GM23248 (cell line): ENCODE measurements at regions not wholly inside any gene's neighbourhood (a gene's known extent, or its start where the extent isn't known, plus 50 kb on each side); places are given as distances from the start of the nearest gene placed in this dataset.
"Not testable (repeated sequence)": the region's sequence is repeated elsewhere in the genome, so short reads cannot be mapped to it uniquely, and the experiment has no call there.

Experiments
- DNase-seq: peaks from one replicate; pipeline ENCODE4 v3.0.0-alpha.2; 2015
- H2AFZ ChIP-seq: fragments of 200-600 bp; sonication (generic); 2 replicates; pipeline ENCODE4 v1.6.1; 2016; ENCODE audit warnings: antibody characterized with exemption
- H3F3A ChIP-seq: fragments of 200-600 bp; sonication (generic); 2 replicates; pipeline ENCODE4 v1.6.1; 2016; ENCODE audit warnings: mild to moderate bottlenecking, antibody characterized with exemption, mixed run types; ENCODE audit not compliant: insufficient read depth
- H3K27ac ChIP-seq: fragments of 200-600 bp; sonication (generic); 2 replicates; pipeline ENCODE4 v1.5.1; 2016; ENCODE audit warnings: mild to moderate bottlenecking
- H3K27me3 ChIP-seq: fragments of 200-600 bp; sonication (generic); replicated peaks from 2 replicates; pipeline ENCODE4 v1.6.1; 2016; ENCODE audit warnings: mild to moderate bottlenecking; ENCODE audit not compliant: insufficient read depth
- H3K36me3 ChIP-seq: fragments of 200-600 bp; sonication (generic); 2 replicates; pipeline ENCODE4 v1.6.1; 2016; ENCODE audit warnings: low read depth, mild to moderate bottlenecking
- H3K4me1 ChIP-seq: fragments of 200-600 bp; sonication (generic); 2 replicates; pipeline ENCODE4 v1.6.1; 2016; ENCODE audit warnings: mild to moderate bottlenecking; ENCODE audit not compliant: insufficient read depth
- H3K4me2 ChIP-seq: fragments of 200-600 bp; sonication (generic); one replicate; pipeline ENCODE4 v1.6.1; 2016; ENCODE audit warnings: mild to moderate bottlenecking; ENCODE audit not compliant: unreplicated experiment
- H3K4me3 ChIP-seq: fragments of 200-600 bp; sonication (generic); 2 replicates; pipeline ENCODE4 v1.5.1; 2016; ENCODE audit warnings: mild to moderate bottlenecking
- H3K79me2 ChIP-seq: fragments of 200-600 bp; sonication (generic); 2 replicates; pipeline ENCODE4 v1.6.1; 2016; ENCODE audit warnings: mild to moderate bottlenecking; ENCODE audit not compliant: insufficient read depth
- H3K9ac ChIP-seq: fragments of 200-600 bp; sonication (generic); 2 replicates; pipeline ENCODE4 v1.6.1; 2016; ENCODE audit warnings: mild to moderate bottlenecking
- H3K9me2 ChIP-seq: fragments of 200-600 bp; sonication (generic); 2 replicates; pipeline ENCODE4 v1.6.1; 2016; ENCODE audit warnings: mixed run types, mild to moderate bottlenecking, moderate library complexity; ENCODE audit not compliant: insufficient read depth
- H3K9me3 ChIP-seq: fragments of 200-600 bp; sonication (generic); one replicate; pipeline ENCODE4 v1.6.1; 2017; ENCODE audit warnings: low read depth
- H4K20me1 ChIP-seq: fragments of 200-600 bp; sonication (generic); 2 replicates; pipeline ENCODE4 v1.6.0; 2016; ENCODE audit not compliant: insufficient read depth
- EZH2 ChIP-seq: fragments of 200-600 bp; sonication (generic); IDR thresholded peaks from 2 replicates; pipeline ENCODE4 v1.6.1; 2018; ENCODE audit warnings: antibody characterized with exemption, mild to moderate bottlenecking; ENCODE audit not compliant: insufficient read depth, poor library complexity, severe bottlenecking
- EZH2phosphoT487 ChIP-seq: fragments of 200-600 bp; sonication (generic); IDR thresholded peaks from 2 replicates; pipeline ENCODE4 v1.6.1; 2018; ENCODE audit warnings: antibody characterized with exemption, moderate library complexity, mild to moderate bottlenecking, low read depth; ENCODE audit not compliant: insufficient read depth
- WGBS, 2 experiments: methylation state at CpG; one replicate each; pipeline ENCODE4 v1.1.6; 2015 to 2017; ENCODE audit warnings: low lambda C conversion rate in 2 of 2, low coverage in 1 of 2; ENCODE audit errors: missing lambda C conversion rate in 2 of 2; 5-methylcytosine and 5-hydroxymethylcytosine counted together
- in situ Hi-C: fragments of 300-500 bp; cut with MboI; formaldehyde crosslinking; loops from 2 replicates; pipeline ENCODE4 v1.15.0; 2020

DNA sequence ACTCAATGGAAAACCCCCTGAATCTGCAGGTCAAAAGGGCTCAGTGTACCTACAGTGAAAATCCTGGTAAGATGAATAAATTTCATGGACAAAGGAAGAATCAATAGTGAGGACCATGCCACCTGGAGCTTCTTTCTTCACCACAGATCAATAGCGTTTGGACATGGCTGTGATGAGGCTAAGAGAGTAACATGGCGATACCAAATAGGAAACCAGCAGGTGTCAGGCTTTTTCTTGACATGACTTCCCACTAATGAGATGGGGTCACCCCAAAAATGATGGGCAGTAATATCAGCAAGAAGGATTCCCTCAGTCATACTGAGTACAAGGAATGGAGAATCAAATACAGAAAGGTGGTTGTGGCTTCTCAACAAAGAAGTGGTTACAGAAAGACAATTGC, 208.5 kb upstream of the PLPPR1 start:
- Histone ChIP-seq H3K4me1 (no peaks in the 10 kb centered on the region), H3K4me3 (no peak overlapping the region), H3K36me3 (no peaks in the 10 kb centered on the region), H3K4me2 (no peak overlapping the region), H3K9me3 (no peaks in the 10 kb centered on the region), H3K9ac (no peak overlapping the region), H3K9me2 (no peaks in the 10 kb centered on the region), H3K79me2 (no peaks in the 10 kb centered on the region), H3K27ac (no peak overlapping the region), H3F3A (no peaks in the 10 kb centered on the region), H4K20me1 (no peaks in the 10 kb centered on the region), H3K27me3 (no peaks in the 10 kb centered on the region), H2AFZ (no peak overlapping the region)
- WGBS, 2 experiments = 24 to 46% methylated on average over 2 of the region's 2 CpGs
- TF ChIP-seq EZH2phosphoT487 (no peak), EZH2 (no peak)
- in situ Hi-C loops = no loop called here
- DNase-seq = no peak

DNA sequence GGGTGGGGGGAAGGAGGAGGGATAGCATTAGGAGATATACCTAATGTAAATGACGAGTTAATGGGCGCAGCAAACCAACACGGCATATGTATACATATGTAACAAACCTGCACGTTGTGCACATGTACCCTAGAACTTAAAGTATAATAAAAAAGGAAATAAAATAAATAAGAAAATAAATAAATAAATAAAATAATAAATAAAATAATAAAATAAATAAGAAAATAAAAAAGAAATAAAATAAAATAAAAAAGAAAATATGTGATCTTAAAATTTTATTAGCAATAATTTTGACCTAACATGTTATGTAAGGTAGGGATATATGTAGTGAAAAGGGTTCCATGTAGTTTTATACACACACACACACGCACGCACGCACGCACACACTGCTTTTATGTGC, 195.5 kb upstream of the PLPPR1 start:
- in situ Hi-C loops, H3K4me2 ChIP-seq, H3K4me3 ChIP-seq, H3K4me1 ChIP-seq, H3F3A ChIP-seq, H3K9ac ChIP-seq, H3K27ac ChIP-seq, DNase-seq, H3K27me3 ChIP-seq, H4K20me1 ChIP-seq, H3K79me2 ChIP-seq, H3K9me3 ChIP-seq, H2AFZ ChIP-seq, H3K36me3 ChIP-seq, H3K9me2 ChIP-seq: not testable (repeated sequence)
- WGBS, 2 experiments = 59 to 63% methylated on average over 8 of the region's 8 CpGs

DNA sequence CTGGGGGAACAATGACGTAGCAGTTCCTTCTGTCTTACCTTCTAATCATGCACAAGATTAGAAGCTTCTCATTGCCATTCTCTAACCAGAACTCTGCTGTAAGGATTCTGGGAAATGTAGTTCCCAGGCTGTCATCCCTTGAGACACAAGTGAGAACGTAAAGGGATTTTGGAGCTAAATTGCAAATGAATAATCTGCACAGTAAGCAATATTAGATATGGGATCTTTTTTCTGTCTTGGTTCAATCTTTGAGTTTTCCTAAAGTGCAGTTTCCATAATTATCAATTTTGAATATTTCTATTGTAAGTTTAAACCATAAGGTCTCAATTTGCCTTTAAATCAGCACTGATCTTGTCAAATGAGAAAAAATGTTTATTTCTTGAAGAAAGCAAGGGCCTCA, 189.7 kb upstream of the PLPPR1 start:
- H3F3A ChIP-seq = no peaks in the 10 kb centered on the region
- WGBS, 2 experiments = 21% methylated on average over 2 of the region's 2 CpGs
- no peak for DNase-seq
- H3K27me3 ChIP-seq = no peaks in the 10 kb centered on the region
- H3K4me2 ChIP-seq = no peak overlapping the region
- no peak overlapping the region for H2AFZ ChIP-seq
- no peaks in the 10 kb centered on the region for H3K9me2 ChIP-seq
- no peaks in the 10 kb centered on the region for H4K20me1 ChIP-seq
- no peak overlapping the region for H3K9ac ChIP-seq
- H3K4me1 ChIP-seq = no peaks in the 10 kb centered on the region
- H3K79me2 ChIP-seq = no peaks in the 10 kb centered on the region
- H3K36me3 ChIP-seq = no peaks in the 10 kb centered on the region
- H3K27ac ChIP-seq = no peak overlapping the region
- TF ChIP-seq EZH2 (no peak), EZH2phosphoT487 (no peak)
- no peak overlapping the region for H3K4me3 ChIP-seq
- in situ Hi-C loops = no loop called here
- no peaks in the 10 kb centered on the region for H3K9me3 ChIP-seq

DNA sequence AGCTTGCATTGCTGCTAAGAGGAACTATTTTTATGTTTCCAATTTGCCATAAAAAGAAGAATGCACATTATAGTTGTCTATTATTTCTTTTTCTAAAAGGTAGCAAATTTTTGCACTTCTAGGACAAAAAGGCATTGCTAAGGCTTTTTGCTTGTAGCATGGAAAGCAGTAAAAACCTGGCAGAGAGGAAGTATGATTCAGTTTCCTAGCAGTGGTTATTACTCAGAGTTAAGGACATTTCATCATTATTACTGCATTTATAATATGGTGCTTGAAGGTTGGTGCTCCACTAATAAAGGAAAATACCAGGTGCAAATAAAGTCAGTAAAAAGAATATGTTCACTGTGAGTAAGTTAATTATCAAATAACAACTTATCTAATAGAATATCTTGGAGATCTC, 179.8 kb upstream of the PLPPR1 start:
- H3K79me2 ChIP-seq = no peaks in the 10 kb centered on the region
- no peaks in the 10 kb centered on the region for H3K9me3 ChIP-seq
- H3K9me2 ChIP-seq = no peaks in the 10 kb centered on the region
- H3K27me3 ChIP-seq = no peaks in the 10 kb centered on the region
- H3F3A ChIP-seq = no peaks in the 10 kb centered on the region
- H3K4me3 ChIP-seq = no peak overlapping the region
- no peaks in the 10 kb centered on the region for H3K36me3 ChIP-seq
- H2AFZ ChIP-seq = no peak overlapping the region
- no peak overlapping the region for H3K9ac ChIP-seq
- in situ Hi-C loops = no loop called here
- TF ChIP-seq EZH2phosphoT487 (no peak), EZH2 (no peak)
- H3K27ac ChIP-seq = no peak overlapping the region
- H3K4me2 ChIP-seq = no peak overlapping the region
- H4K20me1 ChIP-seq = no peaks in the 10 kb centered on the region
- no peak for DNase-seq
- no peaks in the 10 kb centered on the region for H3K4me1 ChIP-seq

DNA sequence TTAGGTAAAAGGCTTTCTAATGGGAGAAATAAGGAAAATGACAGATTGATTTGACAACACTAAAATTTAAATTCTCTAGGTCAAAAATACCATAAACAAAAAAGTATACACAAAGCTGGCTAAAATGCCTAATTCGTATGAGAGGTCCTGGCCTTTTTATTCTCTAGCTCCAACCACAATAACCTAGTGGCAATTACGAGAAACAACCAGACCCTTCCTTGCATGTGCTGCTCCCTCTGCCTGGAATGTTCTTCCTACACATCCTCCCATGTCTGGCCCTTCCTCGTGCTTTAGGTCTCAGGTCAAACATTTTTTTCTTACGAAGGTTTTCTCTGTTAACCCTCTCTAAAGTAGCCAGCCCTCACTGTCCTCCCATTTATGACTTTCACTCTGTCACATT, 176.4 kb upstream of the PLPPR1 start:
- no peak for TF ChIP-seq EZH2phosphoT487
- no peak for TF ChIP-seq EZH2
- Histone ChIP-seq H3K4me2 (no peak overlapping the region), H3F3A (no peaks in the 10 kb centered on the region), H2AFZ (no peak overlapping the region), H3K9me2 (no peaks in the 10 kb centered on the region), H3K4me1 (no peaks in the 10 kb centered on the region), H3K79me2 (no peaks in the 10 kb centered on the region), H3K36me3 (no peaks in the 10 kb centered on the region), H3K9ac (no peak overlapping the region), H3K4me3 (no peak overlapping the region), H3K27me3 (no peaks in the 10 kb centered on the region), H4K20me1 (no peaks in the 10 kb centered on the region), H3K27ac (no peak overlapping the region), H3K9me3 (no peaks in the 10 kb centered on the region)
- in situ Hi-C loops = no loop called here
- DNase-seq = no peak
- 18 to 19% methylated on average over 4 of the region's 4 CpGs for WGBS, 2 experiments
